Left lung (tissue), 4 donors: ENCODE measurements at regions not wholly inside any gene's neighbourhood (a gene's known extent, or its start where the extent isn't known, plus 50 kb on each side); places are given as distances from the start of the nearest gene placed in this dataset.

ENCODE experiments used
- ATAC-seq: fragments of 200-7000 bp; cut with Tn5 transposase; one replicate; pipeline ENCODE4 v1.9.1; 2020; ENCODE audit warnings: moderate library complexity
- DNase-seq, 4 donors: peaks; one replicate each; pipeline ENCODE4 v3.0.0-alpha.2; 2013 to 2020
- H3K27ac ChIP-seq, 2 donors: fragments of 200-600 bp; sonication (generic) in 1 of 2; one replicate each; pipeline versions ENCODE4 v1.5.0 to v1.8.0; 2020 to 2021
- H3K27me3 ChIP-seq, 2 donors: fragments of 200-600 bp; sonication (generic) in 1 of 2; one replicate each; pipeline versions ENCODE4 v1.5.0 to v1.8.0; 2020 to 2021
- H3K36me3 ChIP-seq, 2 donors: fragments of 200-600 bp; sonication (generic) in 1 of 2; one replicate each; pipeline versions ENCODE4 v1.5.0 to v1.8.0; 2020 to 2021
- H3K4me1 ChIP-seq, 2 donors: fragments of 200-600 bp; one replicate each; pipeline ENCODE4 v1.8.0; 2021
- H3K4me3 ChIP-seq, 2 donors: fragments of 200-600 bp; sonication (generic) in 1 of 2; one replicate each; pipeline versions ENCODE4 v1.5.0 to v1.8.0; 2020 to 2021; ENCODE audit warnings: mild to moderate bottlenecking in 1 of 2
- H3K9me3 ChIP-seq, 2 donors: fragments of 200-600 bp; sonication (generic) in 1 of 2; one replicate each; pipeline versions ENCODE4 v1.5.0 to v1.8.0; 2020 to 2021
- intact Hi-C, 2 donors: fragments of 100-400 bp; cut with DNase I; formaldehyde crosslinking; loops; one replicate each; pipeline versions ENCODE4 v1.11.2 to v1.14.2; 2022
- TF ChIP-seq, protein P1 (sequence below), 2 donors: fragments of 200-600 bp; sonication (generic) in 1 of 2; IDR thresholded peaks; one replicate each; pipeline versions ENCODE4 v1.5.0 to v1.8.0; 2021; ENCODE audit warnings: antibody characterized with exemption in 2 of 2
- donor health status: DM: no; HTN: yes; CAD: no.
- donor health status: DM: no; HTN: no; CAD: no.

DNA sequence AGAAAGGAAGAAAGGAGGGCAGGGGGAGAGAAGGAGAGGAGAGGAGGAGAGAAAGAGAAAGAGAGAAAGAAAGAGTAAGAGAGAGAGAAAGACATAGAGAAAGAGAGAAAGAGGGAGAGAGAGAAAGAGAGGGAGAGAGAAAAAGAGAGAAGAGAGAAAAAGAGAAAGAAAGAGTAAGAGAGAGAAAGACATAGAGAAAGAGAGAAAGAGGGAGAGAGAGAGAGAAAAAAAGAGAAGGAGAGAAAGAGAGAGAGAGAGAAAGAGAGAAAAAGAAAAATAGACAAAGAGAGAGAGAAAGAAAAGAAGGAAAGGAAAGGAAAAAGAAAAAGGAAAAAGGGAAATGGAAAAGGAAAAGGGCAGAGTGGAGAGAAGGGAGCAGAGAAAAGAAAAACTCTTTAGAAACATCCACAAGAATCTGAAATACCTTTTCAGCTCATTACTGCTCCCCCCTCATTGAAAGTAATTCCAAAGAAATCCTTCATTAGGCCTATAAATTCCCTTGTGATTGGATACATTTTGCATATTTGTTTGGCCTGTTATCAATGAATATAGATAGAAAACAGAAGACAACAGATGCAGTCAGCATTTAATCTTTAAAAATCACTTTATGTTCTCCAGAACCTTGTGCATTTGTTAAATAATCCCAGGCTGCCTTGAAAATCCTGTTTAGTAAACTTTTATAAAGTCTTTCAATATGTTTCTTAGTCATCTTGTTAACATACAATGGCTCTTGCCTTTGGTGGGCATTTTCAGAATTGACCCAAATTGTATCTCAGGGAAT is 411.5 kb downstream of the NFIB start:
- TF ChIP-seq, protein P1, sequence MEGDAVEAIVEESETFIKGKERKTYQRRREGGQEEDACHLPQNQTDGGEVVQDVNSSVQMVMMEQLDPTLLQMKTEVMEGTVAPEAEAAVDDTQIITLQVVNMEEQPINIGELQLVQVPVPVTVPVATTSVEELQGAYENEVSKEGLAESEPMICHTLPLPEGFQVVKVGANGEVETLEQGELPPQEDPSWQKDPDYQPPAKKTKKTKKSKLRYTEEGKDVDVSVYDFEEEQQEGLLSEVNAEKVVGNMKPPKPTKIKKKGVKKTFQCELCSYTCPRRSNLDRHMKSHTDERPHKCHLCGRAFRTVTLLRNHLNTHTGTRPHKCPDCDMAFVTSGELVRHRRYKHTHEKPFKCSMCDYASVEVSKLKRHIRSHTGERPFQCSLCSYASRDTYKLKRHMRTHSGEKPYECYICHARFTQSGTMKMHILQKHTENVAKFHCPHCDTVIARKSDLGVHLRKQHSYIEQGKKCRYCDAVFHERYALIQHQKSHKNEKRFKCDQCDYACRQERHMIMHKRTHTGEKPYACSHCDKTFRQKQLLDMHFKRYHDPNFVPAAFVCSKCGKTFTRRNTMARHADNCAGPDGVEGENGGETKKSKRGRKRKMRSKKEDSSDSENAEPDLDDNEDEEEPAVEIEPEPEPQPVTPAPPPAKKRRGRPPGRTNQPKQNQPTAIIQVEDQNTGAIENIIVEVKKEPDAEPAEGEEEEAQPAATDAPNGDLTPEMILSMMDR (IDR thresholded peaks at IDR 0.05): no peak
- Histone ChIP-seq H3K9me3 (peaks cover 0 to 10% of the 10 kb centered on the region in 2 donors), H3K27me3 (no peaks in the 10 kb centered on the region), H3K27ac (no peak overlapping the region), H3K36me3 (no peaks in the 10 kb centered on the region), H3K4me3 (no peak overlapping the region), H3K4me1 (no peaks in the 10 kb centered on the region)
- intact Hi-C loops: no loop called here
- no peak for DNase-seq
- ATAC-seq: no peak

GRCh38 chr9:13901176-13901575 is 412.8 kb downstream of the NFIB start:
- Histone ChIP-seq H3K27ac (no peak overlapping the region), H3K36me3 (no peaks in the 10 kb centered on the region), H3K4me3 (no peak overlapping the region), H3K9me3 (peaks cover 0 to 5% of the 10 kb centered on the region in 2 donors), H3K4me1 (no peaks in the 10 kb centered on the region), H3K27me3 (no peaks in the 10 kb centered on the region)
- TF ChIP-seq, protein P1 (IDR thresholded peaks at IDR 0.05): no peak
- DNase-seq (no peak), ATAC-seq (no peak)
- intact Hi-C loops: no loop called here

- no peaks in the 10 kb centered on the region for H3K9me3 ChIP-seq
- H3K27ac ChIP-seq: peak overlapping the region in 1 of 2 donors; percentile 55
- no peak overlapping the region for H3K4me3 ChIP-seq
- H3K27me3 ChIP-seq: no peaks in the 10 kb centered on the region
- ATAC-seq (no peak), DNase-seq (no peak)
- TF ChIP-seq, protein P1 (IDR thresholded peaks at IDR 0.05): no peak
- no peaks in the 10 kb centered on the region for H3K4me1 ChIP-seq
- H3K36me3 ChIP-seq: no peaks in the 10 kb centered on the region
- intact Hi-C loops: no loop called here
Observed at GRCh38 chr9:13900449-13900848, 413.5 kb downstream of the NFIB start.

DNA sequence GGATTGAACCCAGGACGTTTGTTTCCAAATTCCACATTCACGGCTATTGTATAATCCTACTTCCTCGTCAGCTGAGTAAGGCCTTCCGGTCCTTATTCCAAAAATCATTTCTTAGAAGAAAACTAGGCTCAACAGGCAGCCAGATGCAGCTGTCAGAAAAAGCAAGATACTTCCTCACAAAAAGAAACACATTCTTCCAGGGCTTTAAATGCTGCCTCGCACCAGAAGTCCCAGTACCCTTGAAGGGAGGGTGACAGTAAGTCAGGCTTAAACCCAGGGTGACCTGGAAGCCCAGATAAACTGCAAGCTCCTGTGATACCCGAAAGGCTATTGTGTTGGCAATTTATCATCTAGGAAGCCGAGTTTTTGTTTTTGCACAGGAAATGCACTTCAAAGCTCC is 414.0 kb downstream of the NFIB start:
- peak overlapping the region in 1 of 2 donors; percentile 55 for H3K27ac ChIP-seq
- H3K36me3 ChIP-seq: no peaks in the 10 kb centered on the region
- DNase-seq: peak in 1 of 4 donors; percentile 31
- intact Hi-C loops: no loop called here
- no peak for ATAC-seq
- no peaks in the 10 kb centered on the region for H3K4me1 ChIP-seq
- H3K9me3 ChIP-seq: no peaks in the 10 kb centered on the region
- no peaks in the 10 kb centered on the region for H3K27me3 ChIP-seq
- H3K4me3 ChIP-seq: no peak overlapping the region
- TF ChIP-seq, protein P1 (IDR thresholded peaks at IDR 0.05): no peak

- intact Hi-C loops: no loop called here
- Histone ChIP-seq H3K36me3 (no peaks in the 10 kb centered on the region), H3K9me3 (no peaks in the 10 kb centered on the region), H3K4me3 (no peak overlapping the region), H3K27ac (no peak overlapping the region), H3K27me3 (no peaks in the 10 kb centered on the region), H3K4me1 (no peaks in the 10 kb centered on the region)
- TF ChIP-seq, protein P1 (IDR thresholded peaks at IDR 0.05): no peak
- ATAC-seq: no peak
- peak in 2 of 4 donors; percentile 48 to 70 for DNase-seq
Observed at GRCh38 chr9:13898957-13899356, 415.0 kb downstream of the NFIB start.
